Psoas muscle (tissue), 7 donors: ENCODE measurements at regions not wholly inside any gene's neighbourhood (a gene's known extent, or its start where the extent isn't known, plus 50 kb on each side); places are given as distances from the start of the nearest gene placed in this dataset.
A peak's percentile ranks its signal among the peaks of the same experiment; 100 is the strongest.

Experiments
- ATAC-seq, 4 donors: fragments of 200-7000 bp; cut with Tn5 transposase; one replicate each; pipeline ENCODE4 v1.9.1; 2020; ENCODE audit warnings: moderate library complexity in 3 of 4, mild to moderate bottlenecking in 2 of 4
- DNase-seq, 2 donors: peaks; one replicate each; pipeline ENCODE4 v3.0.0-alpha.2; 2020
- H3K27ac ChIP-seq: fragments of 200-600 bp; one replicate; pipeline ENCODE4 v1.8.0; 2022
- H3K27me3 ChIP-seq, 3 donors: fragments of 200-600 bp in 1 of 3; one replicate each; pipeline versions ENCODE4 v1.6.1 to v1.8.0; 2013 to 2022; ENCODE audit warnings: low read length in 2 of 3, mild to moderate bottlenecking in 2 of 3, moderate library complexity in 1 of 3; ENCODE audit not compliant: insufficient read depth in 3 of 3
- H3K36me3 ChIP-seq, 2 donors: fragments of 200-600 bp in 1 of 2; one replicate each; pipeline versions ENCODE4 v1.6.1 to v1.8.0; 2013 to 2022; ENCODE audit warnings: low read depth in 1 of 2, mild to moderate bottlenecking in 1 of 2, moderate library complexity in 1 of 2; ENCODE audit not compliant: insufficient read depth in 1 of 2
- H3K4me1 ChIP-seq: fragments of 200-600 bp; one replicate; pipeline ENCODE4 v1.8.0; 2022
- H3K4me3 ChIP-seq: fragments of 200-600 bp; one replicate; pipeline ENCODE4 v1.8.0; 2022; ENCODE audit warnings: mild to moderate bottlenecking
- H3K9me3 ChIP-seq: fragments of 200-600 bp; one replicate; pipeline ENCODE4 v1.8.0; 2022
- WGBS, 3 donors: extraction: QIAGEN DNeasy Blood & Tissue Kit; methylation state at CpG; one replicate each; pipeline versions ENCODE4 v1.1.6 to v1.1.7; 2013; 5-methylcytosine and 5-hydroxymethylcytosine counted together
- intact Hi-C, 2 donors: fragments of 100-400 bp; cut with DNase I; formaldehyde crosslinking; loops; one replicate each; pipeline versions ENCODE4 v1.11.0 to v1.14.2; 2022
- TF ChIP-seq, protein P1 (sequence below): fragments of 200-600 bp; IDR thresholded peaks from one replicate; pipeline ENCODE4 v1.8.0; 2022; ENCODE audit warnings: antibody characterized with exemption
- donor health status: healthy with polysubstance abuse.
- donor health status: DM: no; HTN: no; CAD: no; lungs with moderate emphysema.
- donor health status: Bipolar disorder and iron deficiency.
- donor health status: healthy.
- donor health status: DM: yes; HTN: yes; CAD: no.
- donor health status: DM: no; HTN: no; CAD: no.
- donor health status: DM: yes; HTN: yes; CAD: no.

- Histone ChIP-seq H3K27ac (no peak overlapping the region), H3K36me3 (no peaks in the 10 kb centered on the region), H3K9me3 (no peaks in the 10 kb centered on the region), H3K4me3 (no peak overlapping the region), H3K4me1 (no peaks in the 10 kb centered on the region), H3K27me3 (no peaks in the 10 kb centered on the region)
- 60 to 62% (median 62%) methylated on average over 6 of the region's 6 CpGs for WGBS, 3 donors
- TF ChIP-seq, protein P1, sequence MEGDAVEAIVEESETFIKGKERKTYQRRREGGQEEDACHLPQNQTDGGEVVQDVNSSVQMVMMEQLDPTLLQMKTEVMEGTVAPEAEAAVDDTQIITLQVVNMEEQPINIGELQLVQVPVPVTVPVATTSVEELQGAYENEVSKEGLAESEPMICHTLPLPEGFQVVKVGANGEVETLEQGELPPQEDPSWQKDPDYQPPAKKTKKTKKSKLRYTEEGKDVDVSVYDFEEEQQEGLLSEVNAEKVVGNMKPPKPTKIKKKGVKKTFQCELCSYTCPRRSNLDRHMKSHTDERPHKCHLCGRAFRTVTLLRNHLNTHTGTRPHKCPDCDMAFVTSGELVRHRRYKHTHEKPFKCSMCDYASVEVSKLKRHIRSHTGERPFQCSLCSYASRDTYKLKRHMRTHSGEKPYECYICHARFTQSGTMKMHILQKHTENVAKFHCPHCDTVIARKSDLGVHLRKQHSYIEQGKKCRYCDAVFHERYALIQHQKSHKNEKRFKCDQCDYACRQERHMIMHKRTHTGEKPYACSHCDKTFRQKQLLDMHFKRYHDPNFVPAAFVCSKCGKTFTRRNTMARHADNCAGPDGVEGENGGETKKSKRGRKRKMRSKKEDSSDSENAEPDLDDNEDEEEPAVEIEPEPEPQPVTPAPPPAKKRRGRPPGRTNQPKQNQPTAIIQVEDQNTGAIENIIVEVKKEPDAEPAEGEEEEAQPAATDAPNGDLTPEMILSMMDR: no peak
- DNase-seq: no peak
- intact Hi-C loops: no loop called here
- no peak for ATAC-seq
Observed at GRCh38 chr14:54207476-54208462, 189.0 kb upstream of the CDKN3 start.

DNA sequence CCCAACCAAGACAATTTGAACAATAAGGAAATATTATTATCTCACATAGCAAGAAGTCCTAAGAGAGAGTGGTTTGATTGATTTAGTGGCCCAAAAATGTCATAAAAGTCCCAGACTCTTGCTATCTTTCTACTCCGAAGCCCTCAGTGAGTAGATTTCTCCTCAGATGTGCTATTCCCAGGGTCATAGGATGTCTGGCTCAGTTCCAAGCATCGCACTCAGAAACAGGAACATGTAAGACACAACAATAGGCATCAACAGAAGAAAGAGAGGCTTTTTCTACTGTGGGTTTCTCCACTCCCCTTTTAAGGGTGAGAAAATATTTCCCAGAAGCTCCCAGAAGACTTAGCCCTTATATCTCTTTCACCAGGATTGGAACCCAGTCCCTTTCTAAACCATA, 188.1 kb upstream of the CDKN3 start:
- H3K9me3 ChIP-seq: no peaks in the 10 kb centered on the region
- H3K4me1 ChIP-seq: no peaks in the 10 kb centered on the region
- DNase-seq (no peak), ATAC-seq (no peak)
- WGBS, 3 donors: 64 to 80% (median 70%) methylated on average over 2 of the region's 2 CpGs
- TF ChIP-seq, protein P1: no peak
- H3K27ac ChIP-seq: no peak overlapping the region
- intact Hi-C loops: no loop called here
- H3K36me3 ChIP-seq: no peaks in the 10 kb centered on the region
- H3K4me3 ChIP-seq: no peak overlapping the region
- no peaks in the 10 kb centered on the region for H3K27me3 ChIP-seq

- Histone ChIP-seq H3K9me3 (no peaks in the 10 kb centered on the region), H3K27me3 (no peaks in the 10 kb centered on the region), H3K4me3 (no peak overlapping the region), H3K4me1 (no peaks in the 10 kb centered on the region), H3K36me3 (no peaks in the 10 kb centered on the region), H3K27ac (no peak overlapping the region)
- DNase-seq (no peak), ATAC-seq (no peak)
- WGBS, 3 donors: 81 to 83% (median 81%) methylated on average over 4 of the region's 4 CpGs
- intact Hi-C loops: no loop called here
- TF ChIP-seq, protein P1: no peak
Observed at GRCh38 chr14:54209511-54210250, 187.1 kb upstream of the CDKN3 start.

DNA sequence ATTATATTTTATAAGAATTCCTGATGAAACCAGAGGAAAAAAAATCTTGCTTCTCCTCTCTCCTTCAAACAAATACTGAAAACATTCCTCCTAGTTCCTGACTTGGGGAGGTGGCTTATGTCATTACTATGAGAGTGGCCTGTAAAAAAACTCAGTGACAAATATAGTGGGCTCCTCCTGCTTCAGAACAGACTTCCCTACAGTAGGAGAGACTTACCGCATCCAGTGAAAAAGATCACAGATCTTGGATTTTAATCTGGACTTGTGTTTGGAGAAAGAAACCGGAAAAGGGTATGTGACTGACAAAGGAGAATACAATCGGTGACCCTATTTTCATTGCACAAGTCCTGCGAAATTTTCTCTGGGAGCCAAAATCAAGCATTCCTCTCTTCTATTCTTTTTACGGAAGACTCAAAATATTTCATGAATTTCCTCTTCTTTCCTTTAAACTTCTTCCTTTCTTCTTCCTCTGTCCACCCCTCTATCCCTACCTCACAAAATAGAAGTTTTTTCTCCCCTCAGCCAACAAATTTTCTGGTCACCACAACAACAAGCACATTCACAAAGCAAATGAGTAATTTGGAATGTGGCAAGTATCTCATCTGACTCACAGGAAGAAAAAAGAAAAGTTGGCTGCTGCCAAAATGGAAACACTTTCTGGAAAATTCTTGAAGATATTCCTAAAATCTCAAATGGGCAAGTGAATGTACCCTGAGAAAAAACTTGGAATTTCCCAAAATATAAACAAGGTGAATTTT, 185.1 kb upstream of the CDKN3 start:
- 24 to 50% (median 32%) methylated on average over 5 of the region's 5 CpGs for WGBS, 3 donors
- H3K4me3 ChIP-seq: no peak overlapping the region
- no peaks in the 10 kb centered on the region for H3K36me3 ChIP-seq
- no peaks in the 10 kb centered on the region for H3K4me1 ChIP-seq
- no peaks in the 10 kb centered on the region for H3K27me3 ChIP-seq
- intact Hi-C loops: no loop called here
- TF ChIP-seq, protein P1: no peak
- no peak for DNase-seq
- H3K9me3 ChIP-seq: no peaks in the 10 kb centered on the region
- ATAC-seq: peak in 1 of 4 donors; percentile 54
- peak overlapping the region; percentile 46 for H3K27ac ChIP-seq
